Ovary (tissue), 3 donors: ENCODE measurements at regions not wholly inside any gene's neighbourhood (a gene's known extent, or its start where the extent isn't known, plus 50 kb on each side); places are given as distances from the start of the nearest gene placed in this dataset.

Experiments
- EP300 ChIP-seq: sonication (generic); formaldehyde crosslinking; IDR thresholded peaks from one replicate; pipeline ENCODE4 v1.6.1; 2017; ENCODE audit warnings: antibody characterized with exemption
- TF ChIP-seq, protein P1 (sequence below), 3 donors: fragments of 450-650 bp in 2 of 3; fragments of 200-600 bp in 1 of 3; IDR thresholded peaks; one replicate each; pipeline versions ENCODE4 v1.5.1 to v1.8.0; 2016 to 2022; ENCODE audit warnings: antibody characterized with exemption in 3 of 3, mild to moderate bottlenecking in 1 of 3
- donor health status: DM: no; HTN: no; CAD: no.

DNA sequence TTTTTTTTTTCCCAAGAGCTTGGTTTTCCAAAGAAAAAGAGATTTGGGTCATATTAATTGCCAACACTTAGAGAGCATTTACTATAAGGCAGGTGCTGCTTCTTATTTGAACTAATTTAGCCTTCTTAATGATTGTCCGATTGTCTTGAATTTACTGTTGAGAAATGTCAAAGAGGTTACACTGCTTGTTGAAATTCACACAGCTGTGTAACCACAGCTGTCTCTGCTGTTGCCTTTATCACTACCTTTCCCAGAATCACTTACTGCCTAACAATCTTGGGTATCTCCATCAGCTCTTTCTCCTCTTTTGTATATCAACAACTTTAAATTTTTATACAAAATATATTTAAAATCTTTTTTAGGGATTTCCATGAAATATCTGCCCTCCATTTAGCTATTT is 115.6 kb downstream of the UCHL5 start:
- TF ChIP-seq, protein P1, sequence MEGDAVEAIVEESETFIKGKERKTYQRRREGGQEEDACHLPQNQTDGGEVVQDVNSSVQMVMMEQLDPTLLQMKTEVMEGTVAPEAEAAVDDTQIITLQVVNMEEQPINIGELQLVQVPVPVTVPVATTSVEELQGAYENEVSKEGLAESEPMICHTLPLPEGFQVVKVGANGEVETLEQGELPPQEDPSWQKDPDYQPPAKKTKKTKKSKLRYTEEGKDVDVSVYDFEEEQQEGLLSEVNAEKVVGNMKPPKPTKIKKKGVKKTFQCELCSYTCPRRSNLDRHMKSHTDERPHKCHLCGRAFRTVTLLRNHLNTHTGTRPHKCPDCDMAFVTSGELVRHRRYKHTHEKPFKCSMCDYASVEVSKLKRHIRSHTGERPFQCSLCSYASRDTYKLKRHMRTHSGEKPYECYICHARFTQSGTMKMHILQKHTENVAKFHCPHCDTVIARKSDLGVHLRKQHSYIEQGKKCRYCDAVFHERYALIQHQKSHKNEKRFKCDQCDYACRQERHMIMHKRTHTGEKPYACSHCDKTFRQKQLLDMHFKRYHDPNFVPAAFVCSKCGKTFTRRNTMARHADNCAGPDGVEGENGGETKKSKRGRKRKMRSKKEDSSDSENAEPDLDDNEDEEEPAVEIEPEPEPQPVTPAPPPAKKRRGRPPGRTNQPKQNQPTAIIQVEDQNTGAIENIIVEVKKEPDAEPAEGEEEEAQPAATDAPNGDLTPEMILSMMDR (IDR thresholded peaks at IDR 0.05), result no peak
- no peak for TF ChIP-seq EP300
